ENCODE measurements at regions not wholly inside any gene's neighbourhood (a gene's known extent, or its start where the extent isn't known, plus 50 kb on each side); places are given as distances from the start of the nearest gene placed in this dataset.

GRCh38 chr9:88723751-88724150 is 188.8 kb downstream of the NXNL2 start:
- TF ChIP-seq CTCF (conservative IDR thresholded peaks at IDR 0.05; ENCODE audit: control insufficient read depth, insufficient read depth, low read depth, low read length): no peak
- no peak for DNase-seq (ENCODE audit: low read depth)
- H3K4me3 ChIP-seq (ENCODE audit: control insufficient read depth, low read depth, low read length): no peak overlapping the region

GRCh38 chr9:88724331-88724730 is 189.4 kb downstream of the NXNL2 start:
- no peak for DNase-seq (ENCODE audit: low read depth)
- H3K4me3 ChIP-seq (ENCODE audit: control insufficient read depth, low read depth, low read length): no peak overlapping the region
- TF ChIP-seq CTCF (conservative IDR thresholded peaks at IDR 0.05; ENCODE audit: control insufficient read depth, insufficient read depth, low read depth, low read length): no peak

GRCh38 chr9:88725300-88726019 is 190.5 kb downstream of the NXNL2 start:
- TF ChIP-seq CTCF (conservative IDR thresholded peaks at IDR 0.05; ENCODE audit: control insufficient read depth, insufficient read depth, low read depth, low read length): no peak
- no peak for DNase-seq (ENCODE audit: low read depth)
- H3K4me3 ChIP-seq (ENCODE audit: control insufficient read depth, low read depth, low read length): no peak overlapping the region

- H3K4me3 ChIP-seq (ENCODE audit: control insufficient read depth, low read depth, low read length): no peak overlapping the region
- no peak for DNase-seq (ENCODE audit: low read depth)
- no peak for TF ChIP-seq CTCF (conservative IDR thresholded peaks at IDR 0.05; ENCODE audit: control insufficient read depth, insufficient read depth, low read depth, low read length)
Observed at GRCh38 chr9:88726803-88727202, 191.8 kb downstream of the NXNL2 start.

GRCh38 chr9:88730780-88731179 is 195.8 kb downstream of the NXNL2 start:
- no peak for DNase-seq (ENCODE audit: low read depth)
- TF ChIP-seq CTCF (conservative IDR thresholded peaks at IDR 0.05; ENCODE audit: control insufficient read depth, insufficient read depth, low read depth, low read length): no peak
- H3K4me3 ChIP-seq (ENCODE audit: control insufficient read depth, low read depth, low read length): no peak overlapping the region

GRCh38 chr9:88732128-88732527 is 197.2 kb downstream of the NXNL2 start:
- TF ChIP-seq CTCF (conservative IDR thresholded peaks at IDR 0.05; ENCODE audit: control insufficient read depth, insufficient read depth, low read depth, low read length): no peak
- no peak overlapping the region for H3K4me3 ChIP-seq (ENCODE audit: control insufficient read depth, low read depth, low read length)
- peak; percentile 98 for DNase-seq (ENCODE audit: low read depth)

All from fibroblast of mammary gland (primary cell).